Neutrophil (primary cell): ENCODE measurements at regions not wholly inside any gene's neighbourhood (a gene's known extent, or its start where the extent isn't known, plus 50 kb on each side); places are given as distances from the start of the nearest gene placed in this dataset.

Source experiments
- H3K27ac ChIP-seq: fragments of 200-600 bp; sonication (generic); 2 replicates; pipeline ENCODE4 v1.5.1; 2016; ENCODE audit warnings: mild to moderate bottlenecking, moderate library complexity
- H3K27me3 ChIP-seq: fragments of 200-600 bp; sonication (generic); 2 replicates; pipeline ENCODE4 v1.6.0; 2016; ENCODE audit warnings: mild to moderate bottlenecking
- H3K36me3 ChIP-seq: fragments of 200-600 bp; sonication (generic); 2 replicates; pipeline ENCODE4 v1.5.1; 2017
- H3K4me1 ChIP-seq, 2 experiments: fragments of 200-600 bp in 1 of 2; sonication (generic) in 1 of 2; 1 replicate in 1 of 2; 2 replicates in 1 of 2; pipeline versions ENCODE4 v1.5.1 to v1.6.1; 2013 to 2016; ENCODE audit warnings: low read depth in 1 of 2, low read length in 1 of 2, mild to moderate bottlenecking in 1 of 2, moderate library complexity in 1 of 2; ENCODE audit not compliant: control insufficient read depth in 1 of 2, insufficient read depth in 1 of 2
- H3K4me3 ChIP-seq, 2 experiments: fragments of 200-600 bp in 1 of 2; sonication (generic) in 1 of 2; 1 replicate in 1 of 2; 2 replicates in 1 of 2; pipeline ENCODE4 v1.5.1; 2013 to 2016; ENCODE audit warnings: low read depth in 1 of 2, low read length in 1 of 2, mild to moderate bottlenecking in 1 of 2, moderate library complexity in 1 of 2
- H3K9me3 ChIP-seq: fragments of 200-600 bp; sonication (generic); 2 replicates; pipeline ENCODE4 v1.5.1; 2016
- CTCF ChIP-seq: fragments of 200-600 bp; sonication (generic); IDR thresholded peaks from 2 replicates; pipeline ENCODE4 v1.5.1; 2016; ENCODE audit warnings: antibody characterized with exemption

GRCh38 chr3:66812741-66813140 lies 185.4 kb upstream of the KBTBD8 start:
- no peak for TF ChIP-seq CTCF
- H3K4me1 ChIP-seq: no peaks in the 10 kb centered on the region
- H3K36me3 ChIP-seq: no peaks in the 10 kb centered on the region
- H3K27ac ChIP-seq: no peak overlapping the region
- no peak overlapping the region for H3K4me3 ChIP-seq
- H3K9me3 ChIP-seq: no peaks in the 10 kb centered on the region
- peaks cover 8% of the 10 kb centered on the region for H3K27me3 ChIP-seq

GRCh38 chr3:66816090-66816761 lies 181.9 kb upstream of the KBTBD8 start:
- H3K4me3 ChIP-seq: no peak overlapping the region
- H3K36me3 ChIP-seq: no peaks in the 10 kb centered on the region
- no peaks in the 10 kb centered on the region for H3K4me1 ChIP-seq
- no peaks in the 10 kb centered on the region for H3K9me3 ChIP-seq
- no peak for TF ChIP-seq CTCF
- peaks cover 12% of the 10 kb centered on the region for H3K27me3 ChIP-seq
- H3K27ac ChIP-seq: no peak overlapping the region

- Histone ChIP-seq H3K27ac (no peak overlapping the region), H3K36me3 (no peaks in the 10 kb centered on the region), H3K4me1 (no peaks in the 10 kb centered on the region), H3K4me3 (no peak overlapping the region), H3K27me3 (peaks cover 12% of the 10 kb centered on the region), H3K9me3 (no peaks in the 10 kb centered on the region)
- TF ChIP-seq CTCF: no peak
Observed at GRCh38 chr3:66817951-66818557, 180.1 kb upstream of the KBTBD8 start.

DNA sequence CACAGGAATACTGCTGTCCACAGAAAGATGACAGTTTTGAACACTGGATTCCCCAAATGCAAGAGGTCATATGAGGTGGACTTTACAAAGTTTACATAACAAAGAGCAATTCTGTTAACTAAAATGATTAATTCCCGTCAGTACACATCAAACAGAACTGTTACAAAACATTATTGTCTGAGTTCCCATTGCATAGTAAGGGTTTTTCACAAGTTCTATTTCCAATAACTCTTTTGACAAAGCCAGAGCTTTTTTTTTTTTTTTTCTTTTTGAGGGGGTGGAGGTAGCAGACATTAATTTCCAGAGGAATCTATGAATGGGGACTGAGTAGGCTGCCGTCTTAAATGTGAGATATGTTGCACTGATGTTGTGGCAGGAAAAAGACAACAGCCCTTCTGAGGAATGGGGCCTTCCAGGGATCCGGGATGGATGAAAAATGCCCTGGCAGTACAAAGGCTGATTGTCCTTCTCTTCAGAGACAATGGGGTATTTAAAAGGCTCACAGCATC lies 178.1 kb upstream of the KBTBD8 start:
- TF ChIP-seq CTCF: no peak
- Histone ChIP-seq H3K27me3 (peaks cover 12% of the 10 kb centered on the region), H3K9me3 (no peaks in the 10 kb centered on the region), H3K4me1 (no peaks in the 10 kb centered on the region), H3K36me3 (no peaks in the 10 kb centered on the region), H3K27ac (no peak overlapping the region), H3K4me3 (no peak overlapping the region)

- Histone ChIP-seq H3K36me3 (no peaks in the 10 kb centered on the region), H3K9me3 (no peaks in the 10 kb centered on the region), H3K4me3 (no peak overlapping the region), H3K27me3 (peaks cover 7% of the 10 kb centered on the region), H3K27ac (no peak overlapping the region), H3K4me1 (no peaks in the 10 kb centered on the region)
- TF ChIP-seq CTCF: peak; percentile 51
Observed at GRCh38 chr3:66822186-66823008, 175.7 kb upstream of the KBTBD8 start.
